ENCODE measurements at regions not wholly inside any gene's neighbourhood (a gene's known extent, or its start where the extent isn't known, plus 50 kb on each side); places are given as distances from the start of the nearest gene placed in this dataset.

- Histone ChIP-seq H3K4me3 (no peak overlapping the region), H3K36me3 (peaks cover 19% of the 10 kb centered on the region), H3K4me1 (no peaks in the 10 kb centered on the region), H3K27ac (replicated peaks) (no peak overlapping the region), H3K9me3 (replicated peaks) (peaks cover 46% of the 10 kb centered on the region), H3K27me3 (ENCODE audit: low read depth) (no peaks in the 10 kb centered on the region)
- intact Hi-C loops (cut with micrococcal nuclease), result no loop called here
- no peak for DNase-seq
- TF ChIP-seq, protein P1, sequence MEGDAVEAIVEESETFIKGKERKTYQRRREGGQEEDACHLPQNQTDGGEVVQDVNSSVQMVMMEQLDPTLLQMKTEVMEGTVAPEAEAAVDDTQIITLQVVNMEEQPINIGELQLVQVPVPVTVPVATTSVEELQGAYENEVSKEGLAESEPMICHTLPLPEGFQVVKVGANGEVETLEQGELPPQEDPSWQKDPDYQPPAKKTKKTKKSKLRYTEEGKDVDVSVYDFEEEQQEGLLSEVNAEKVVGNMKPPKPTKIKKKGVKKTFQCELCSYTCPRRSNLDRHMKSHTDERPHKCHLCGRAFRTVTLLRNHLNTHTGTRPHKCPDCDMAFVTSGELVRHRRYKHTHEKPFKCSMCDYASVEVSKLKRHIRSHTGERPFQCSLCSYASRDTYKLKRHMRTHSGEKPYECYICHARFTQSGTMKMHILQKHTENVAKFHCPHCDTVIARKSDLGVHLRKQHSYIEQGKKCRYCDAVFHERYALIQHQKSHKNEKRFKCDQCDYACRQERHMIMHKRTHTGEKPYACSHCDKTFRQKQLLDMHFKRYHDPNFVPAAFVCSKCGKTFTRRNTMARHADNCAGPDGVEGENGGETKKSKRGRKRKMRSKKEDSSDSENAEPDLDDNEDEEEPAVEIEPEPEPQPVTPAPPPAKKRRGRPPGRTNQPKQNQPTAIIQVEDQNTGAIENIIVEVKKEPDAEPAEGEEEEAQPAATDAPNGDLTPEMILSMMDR (IDR thresholded peaks at IDR 0.05; ENCODE audit: borderline replicate concordance), result no peak
Measured at GRCh38 chr6:126261792-126262421, 78.0 kb upstream of the CENPW start.

DNA sequence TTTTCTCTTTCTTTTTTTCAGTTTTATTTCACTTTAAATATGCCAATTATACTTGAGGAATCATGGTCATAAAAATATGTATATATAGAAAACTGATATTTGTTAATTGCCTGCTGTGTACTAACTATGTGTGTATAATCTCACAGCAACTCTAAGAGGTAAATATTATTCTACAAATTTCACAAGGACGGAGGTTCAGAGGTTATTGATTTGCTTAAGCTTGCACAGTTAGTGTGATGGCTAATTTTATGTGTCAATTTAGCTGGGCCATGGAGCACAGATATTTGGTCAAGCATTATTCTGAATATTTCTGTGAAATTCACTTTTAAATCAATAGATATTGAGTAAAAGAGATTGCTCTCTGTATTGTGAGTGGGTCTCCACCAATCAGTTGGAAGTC lies 75.7 kb upstream of the CENPW start:
- no peak for DNase-seq
- Histone ChIP-seq H3K27me3 (ENCODE audit: low read depth) (no peaks in the 10 kb centered on the region), H3K27ac (replicated peaks) (no peak overlapping the region), H3K9me3 (replicated peaks) (peaks cover 23% of the 10 kb centered on the region), H3K4me1 (no peaks in the 10 kb centered on the region), H3K36me3 (peaks cover 13% of the 10 kb centered on the region), H3K4me3 (no peak overlapping the region)
- intact Hi-C loops (cut with micrococcal nuclease), result no loop called here
- TF ChIP-seq, protein P1 (IDR thresholded peaks at IDR 0.05; ENCODE audit: borderline replicate concordance), result no peak

- TF ChIP-seq, protein P1 (IDR thresholded peaks at IDR 0.05; ENCODE audit: borderline replicate concordance), result no peak
- H3K9me3 ChIP-seq (replicated peaks), result no peaks in the 10 kb centered on the region
- intact Hi-C loops (cut with micrococcal nuclease), result no loop called here
- H3K27me3 ChIP-seq (ENCODE audit: low read depth), result no peaks in the 10 kb centered on the region
- H3K4me3 ChIP-seq, result no peak overlapping the region
- H3K36me3 ChIP-seq, result no peaks in the 10 kb centered on the region
- no peak for DNase-seq
- no peaks in the 10 kb centered on the region for H3K4me1 ChIP-seq
- no peak overlapping the region for H3K27ac ChIP-seq (replicated peaks)
Measured at GRCh38 chr6:126266664-126267063, 73.3 kb upstream of the CENPW start.

GRCh38 chr6:126267626-126268025 lies 72.3 kb upstream of the CENPW start:
- no peaks in the 10 kb centered on the region for H3K36me3 ChIP-seq
- no peak for DNase-seq
- no peak overlapping the region for H3K4me3 ChIP-seq
- H3K27ac ChIP-seq (replicated peaks), result no peak overlapping the region
- TF ChIP-seq, protein P1 (IDR thresholded peaks at IDR 0.05; ENCODE audit: borderline replicate concordance), result no peak
- H3K27me3 ChIP-seq (ENCODE audit: low read depth), result no peaks in the 10 kb centered on the region
- H3K9me3 ChIP-seq (replicated peaks), result no peaks in the 10 kb centered on the region
- H3K4me1 ChIP-seq, result no peaks in the 10 kb centered on the region
- intact Hi-C loops (cut with micrococcal nuclease), result no loop called here

GRCh38 chr6:126268092-126268491 lies 71.8 kb upstream of the CENPW start:
- no peaks in the 10 kb centered on the region for H3K36me3 ChIP-seq
- no peak for DNase-seq
- H3K27ac ChIP-seq (replicated peaks), result no peak overlapping the region
- H3K4me3 ChIP-seq, result no peak overlapping the region
- no peaks in the 10 kb centered on the region for H3K27me3 ChIP-seq (ENCODE audit: low read depth)
- H3K9me3 ChIP-seq (replicated peaks), result no peaks in the 10 kb centered on the region
- H3K4me1 ChIP-seq, result no peaks in the 10 kb centered on the region
- TF ChIP-seq, protein P1 (IDR thresholded peaks at IDR 0.05; ENCODE audit: borderline replicate concordance), result no peak
- intact Hi-C loops (cut with micrococcal nuclease), result no loop called here

Measured in left ventricle myocardium inferior (tissue), 1 donor.